Left ventricle myocardium inferior (tissue), 1 donor: ENCODE measurements at regions not wholly inside any gene's neighbourhood (a gene's known extent, or its start where the extent isn't known, plus 50 kb on each side); places are given as distances from the start of the nearest gene placed in this dataset.

Experiments used
- DNase-seq: peaks from one replicate; pipeline ENCODE4 v3.0.0-alpha.2; 2020
- H3K27ac ChIP-seq: fragments of 200-600 bp; replicated peaks from 2 replicates; pipeline ENCODE4 v1.8.0; 2021
- H3K27me3 ChIP-seq: fragments of 200-600 bp; 2 replicates; pipeline ENCODE4 v1.8.0; 2021; ENCODE audit warnings: low read depth
- H3K36me3 ChIP-seq: fragments of 200-600 bp; 2 replicates; pipeline ENCODE4 v1.8.0; 2021
- H3K4me1 ChIP-seq: fragments of 200-600 bp; 2 replicates; pipeline ENCODE4 v1.8.0; 2021
- H3K4me3 ChIP-seq: fragments of 200-600 bp; 2 replicates; pipeline ENCODE4 v1.8.0; 2021; ENCODE audit warnings: mild to moderate bottlenecking, moderate library complexity
- H3K9me3 ChIP-seq: fragments of 200-600 bp; replicated peaks from 2 replicates; pipeline ENCODE4 v1.8.0; 2021
- CTCF ChIP-seq: fragments of 200-600 bp; IDR thresholded peaks from 2 replicates; pipeline ENCODE4 v1.8.0; 2021; ENCODE audit warnings: antibody characterized with exemption, mild to moderate bottlenecking, borderline replicate concordance
- intact Hi-C: fragments of 100-400 bp; cut with micrococcal nuclease; formaldehyde crosslinking; loops from one replicate; pipeline ENCODE4 v1.11.0; 2022
- donor health status: DM: no; HTN: yes; CAD: no; lungs with severe emphysema.

- TF ChIP-seq CTCF, result no peak
- Histone ChIP-seq H3K4me1 (no peaks in the 10 kb centered on the region), H3K4me3 (no peak overlapping the region), H3K27ac (no peak overlapping the region), H3K9me3 (no peaks in the 10 kb centered on the region), H3K36me3 (no peaks in the 10 kb centered on the region), H3K27me3 (no peaks in the 10 kb centered on the region)
- intact Hi-C loops, result no loop called here
- no peak for DNase-seq
Observed at GRCh38 chr4:62490635-62491034, 1290.5 kb downstream of the ADGRL3 start.

GRCh38 chr4:62487016-62487415 is 1286.9 kb downstream of the ADGRL3 start:
- Histone ChIP-seq H3K4me1 (no peaks in the 10 kb centered on the region), H3K9me3 (no peaks in the 10 kb centered on the region), H3K27me3 (no peaks in the 10 kb centered on the region), H3K27ac (no peak overlapping the region), H3K4me3 (no peak overlapping the region), H3K36me3 (no peaks in the 10 kb centered on the region)
- DNase-seq, result no peak
- TF ChIP-seq CTCF, result no peak
- intact Hi-C loops, result no loop called here

- no peak for TF ChIP-seq CTCF
- Histone ChIP-seq H3K27me3 (no peaks in the 10 kb centered on the region), H3K4me1 (no peaks in the 10 kb centered on the region), H3K9me3 (no peaks in the 10 kb centered on the region), H3K27ac (no peak overlapping the region), H3K36me3 (no peaks in the 10 kb centered on the region), H3K4me3 (no peak overlapping the region)
- DNase-seq, result no peak
- intact Hi-C loops, result no loop called here
Observed at GRCh38 chr4:62484357-62484756, 1284.2 kb downstream of the ADGRL3 start.

- TF ChIP-seq CTCF, result no peak
- Histone ChIP-seq H3K4me3 (no peak overlapping the region), H3K9me3 (no peaks in the 10 kb centered on the region), H3K36me3 (no peaks in the 10 kb centered on the region), H3K27me3 (no peaks in the 10 kb centered on the region), H3K4me1 (no peaks in the 10 kb centered on the region), H3K27ac (no peak overlapping the region)
- no peak for DNase-seq
- intact Hi-C loops, result no loop called here
Observed at GRCh38 chr4:62482355-62482754, 1282.2 kb downstream of the ADGRL3 start.

- intact Hi-C loops, result no loop called here
- Histone ChIP-seq H3K36me3 (no peaks in the 10 kb centered on the region), H3K4me1 (no peaks in the 10 kb centered on the region), H3K27ac (no peak overlapping the region), H3K27me3 (no peaks in the 10 kb centered on the region), H3K4me3 (no peak overlapping the region), H3K9me3 (no peaks in the 10 kb centered on the region)
- no peak for DNase-seq
- TF ChIP-seq CTCF, result no peak
Observed at GRCh38 chr4:62475596-62475995, 1275.5 kb downstream of the ADGRL3 start.

- no peak for DNase-seq
- Histone ChIP-seq H3K4me3 (no peak overlapping the region), H3K4me1 (no peaks in the 10 kb centered on the region), H3K27me3 (no peaks in the 10 kb centered on the region), H3K36me3 (no peaks in the 10 kb centered on the region), H3K27ac (no peak overlapping the region), H3K9me3 (no peaks in the 10 kb centered on the region)
- intact Hi-C loops, result no loop called here
- TF ChIP-seq CTCF, result no peak
Observed at GRCh38 chr4:62474802-62475201, 1274.7 kb downstream of the ADGRL3 start.
